ENCODE measurements at regions not wholly inside any gene's neighbourhood (a gene's known extent, or its start where the extent isn't known, plus 50 kb on each side); places are given as distances from the start of the nearest gene placed in this dataset.

- TF ChIP-seq ETV6 (IDR thresholded peaks at IDR 0.05; ENCODE audit: borderline replicate concordance in 1 of 2, low read depth in 2 of 2, low read length in 1 of 2), result no peak
- no peak for TF ChIP-seq ETV6 (CRISPR knock-in tag; IDR thresholded peaks at IDR 0.05; ENCODE audit: borderline replicate concordance)
- no peak for TF ChIP-seq ZNF512 (tag; IDR thresholded peaks at IDR 0.05)
- no peak for TF ChIP-seq HMG20A (CRISPR knock-in tag; conservative IDR thresholded peaks at IDR 0.05)
- TF ChIP-seq CTCF (IDR thresholded peaks at IDR 0.05 in 2 of 3, conservative IDR thresholded peaks at IDR 0.05 in 1 of 3; ENCODE audit: insufficient read depth in 2 of 3, low read depth in 1 of 3, low read length in 3 of 3), result no peak
- no peak for TF ChIP-seq GATAD2B (IDR thresholded peaks at IDR 0.05; ENCODE audit: borderline replicate concordance)
- no peak for TF ChIP-seq SMAD1 (IDR thresholded peaks at IDR 0.05; ENCODE audit: low read depth, low read length, partially characterized antibody)
- TF ChIP-seq MAX (CRISPR knock-in tag; IDR thresholded peaks at IDR 0.05), result no peak
- no peak for TF ChIP-seq USF2 (CRISPR knock-in tag; IDR thresholded peaks at IDR 0.05)
- no peak for TF ChIP-seq MCM5 (IDR thresholded peaks at IDR 0.05; ENCODE audit: low read depth)
- no peak for TF ChIP-seq U2AF1 (optimal IDR thresholded peaks at IDR 0.05; ENCODE audit: low read depth, low read length)
- no peak for TF ChIP-seq EZH2 (IDR thresholded peaks at IDR 0.05; ENCODE audit: borderline replicate concordance, low read depth, low read length)
- no peak for TF ChIP-seq NUFIP1 (IDR thresholded peaks at IDR 0.05; ENCODE audit: partially characterized antibody)
These were observed 308.2 kb downstream of the SHANK2 start for GRCh38 chr11:70944141-70944540.

All from K562 (cell line).